ENCODE measurements at regions not wholly inside any gene's neighbourhood (a gene's known extent, or its start where the extent isn't known, plus 50 kb on each side); places are given as distances from the start of the nearest gene placed in this dataset.

DNA sequence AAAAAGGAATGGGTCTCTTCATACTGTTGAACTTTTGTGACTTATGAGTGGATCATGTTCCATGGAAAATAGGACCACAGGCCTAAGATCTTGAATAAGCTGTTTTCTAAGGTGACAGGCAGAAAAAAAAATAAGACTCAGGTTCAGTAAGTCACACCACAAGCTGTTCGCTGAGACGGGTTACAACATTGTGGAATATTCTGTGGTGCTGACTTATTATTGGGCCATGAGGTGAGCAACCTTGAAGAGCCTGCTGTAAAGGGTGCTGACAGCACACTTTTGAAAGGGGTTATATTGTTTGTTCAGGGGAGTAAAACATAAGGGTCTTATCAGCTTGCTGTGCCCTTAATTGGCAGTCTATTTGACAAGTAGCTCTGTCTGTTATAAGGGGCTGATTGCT lies 439.8 kb upstream of the SLC14A2 start:
- TF ChIP-seq, protein P1, sequence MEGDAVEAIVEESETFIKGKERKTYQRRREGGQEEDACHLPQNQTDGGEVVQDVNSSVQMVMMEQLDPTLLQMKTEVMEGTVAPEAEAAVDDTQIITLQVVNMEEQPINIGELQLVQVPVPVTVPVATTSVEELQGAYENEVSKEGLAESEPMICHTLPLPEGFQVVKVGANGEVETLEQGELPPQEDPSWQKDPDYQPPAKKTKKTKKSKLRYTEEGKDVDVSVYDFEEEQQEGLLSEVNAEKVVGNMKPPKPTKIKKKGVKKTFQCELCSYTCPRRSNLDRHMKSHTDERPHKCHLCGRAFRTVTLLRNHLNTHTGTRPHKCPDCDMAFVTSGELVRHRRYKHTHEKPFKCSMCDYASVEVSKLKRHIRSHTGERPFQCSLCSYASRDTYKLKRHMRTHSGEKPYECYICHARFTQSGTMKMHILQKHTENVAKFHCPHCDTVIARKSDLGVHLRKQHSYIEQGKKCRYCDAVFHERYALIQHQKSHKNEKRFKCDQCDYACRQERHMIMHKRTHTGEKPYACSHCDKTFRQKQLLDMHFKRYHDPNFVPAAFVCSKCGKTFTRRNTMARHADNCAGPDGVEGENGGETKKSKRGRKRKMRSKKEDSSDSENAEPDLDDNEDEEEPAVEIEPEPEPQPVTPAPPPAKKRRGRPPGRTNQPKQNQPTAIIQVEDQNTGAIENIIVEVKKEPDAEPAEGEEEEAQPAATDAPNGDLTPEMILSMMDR (IDR thresholded peaks at IDR 0.05 in 4 of 5, conservative IDR thresholded peaks at IDR 0.05 in 1 of 5): no peak
- no peak for TF ChIP-seq POLR2A (IDR thresholded peaks at IDR 0.05)
